ENCODE measurements at regions not wholly inside any gene's neighbourhood (a gene's known extent, or its start where the extent isn't known, plus 50 kb on each side); places are given as distances from the start of the nearest gene placed in this dataset.

GRCh38 chr16:9362604-9363003 is 271.2 kb downstream of the HAPSTR1 start:
- TF ChIP-seq, protein P1, sequence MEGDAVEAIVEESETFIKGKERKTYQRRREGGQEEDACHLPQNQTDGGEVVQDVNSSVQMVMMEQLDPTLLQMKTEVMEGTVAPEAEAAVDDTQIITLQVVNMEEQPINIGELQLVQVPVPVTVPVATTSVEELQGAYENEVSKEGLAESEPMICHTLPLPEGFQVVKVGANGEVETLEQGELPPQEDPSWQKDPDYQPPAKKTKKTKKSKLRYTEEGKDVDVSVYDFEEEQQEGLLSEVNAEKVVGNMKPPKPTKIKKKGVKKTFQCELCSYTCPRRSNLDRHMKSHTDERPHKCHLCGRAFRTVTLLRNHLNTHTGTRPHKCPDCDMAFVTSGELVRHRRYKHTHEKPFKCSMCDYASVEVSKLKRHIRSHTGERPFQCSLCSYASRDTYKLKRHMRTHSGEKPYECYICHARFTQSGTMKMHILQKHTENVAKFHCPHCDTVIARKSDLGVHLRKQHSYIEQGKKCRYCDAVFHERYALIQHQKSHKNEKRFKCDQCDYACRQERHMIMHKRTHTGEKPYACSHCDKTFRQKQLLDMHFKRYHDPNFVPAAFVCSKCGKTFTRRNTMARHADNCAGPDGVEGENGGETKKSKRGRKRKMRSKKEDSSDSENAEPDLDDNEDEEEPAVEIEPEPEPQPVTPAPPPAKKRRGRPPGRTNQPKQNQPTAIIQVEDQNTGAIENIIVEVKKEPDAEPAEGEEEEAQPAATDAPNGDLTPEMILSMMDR (conservative IDR thresholded peaks at IDR 0.05): no peak
- no peak for TF ChIP-seq ZFX (IDR thresholded peaks at IDR 0.05)
- no peak overlapping the region for H3K27ac ChIP-seq

- TF ChIP-seq, protein P1 (conservative IDR thresholded peaks at IDR 0.05): no peak
- TF ChIP-seq ZFX (IDR thresholded peaks at IDR 0.05): no peak
- no peak overlapping the region for H3K27ac ChIP-seq
Measured at GRCh38 chr16:9363520-9363919, 272.1 kb downstream of the HAPSTR1 start.

DNA sequence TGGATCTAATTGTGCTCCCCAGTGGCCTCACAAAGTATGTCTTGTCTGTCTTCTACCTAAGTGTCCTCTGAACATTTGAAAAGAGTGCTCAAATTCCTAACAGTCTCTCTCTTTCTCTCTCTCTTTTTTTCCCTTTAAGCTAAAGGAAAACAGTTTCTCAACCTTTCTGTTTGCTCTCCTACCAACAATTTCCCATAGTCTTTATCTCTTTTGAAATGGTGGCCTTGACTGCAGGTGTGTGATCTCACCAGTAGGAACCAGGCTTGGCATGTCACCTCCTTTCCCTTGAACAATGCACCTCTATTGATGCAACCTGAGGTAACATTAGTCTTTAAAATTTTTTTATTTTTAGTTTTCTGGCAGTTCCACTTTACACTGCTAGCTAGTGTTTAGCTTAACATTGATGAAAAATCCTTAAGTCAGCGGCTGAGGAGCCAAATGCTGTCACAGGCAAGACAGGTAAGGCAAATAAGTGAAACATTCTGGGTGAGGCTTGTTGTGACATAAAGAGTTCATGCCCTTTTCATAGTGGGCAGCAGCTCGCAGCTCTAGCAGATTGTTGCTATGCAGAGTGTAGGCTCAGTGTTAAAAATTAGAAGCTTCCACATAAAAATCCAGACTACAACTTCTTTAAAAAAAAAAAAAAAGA is 273.4 kb downstream of the HAPSTR1 start:
- peak overlapping the region; percentile 64 for H3K27ac ChIP-seq
- no peak for TF ChIP-seq ZFX (IDR thresholded peaks at IDR 0.05)
- TF ChIP-seq, protein P1 (conservative IDR thresholded peaks at IDR 0.05): no peak; the same call in 1 of the 2 replicates

- TF ChIP-seq, protein P1 (conservative IDR thresholded peaks at IDR 0.05): no peak
- no peak for TF ChIP-seq ZFX (IDR thresholded peaks at IDR 0.05)
Measured at GRCh38 chr16:9365370-9365728, 273.9 kb downstream of the HAPSTR1 start.

DNA sequence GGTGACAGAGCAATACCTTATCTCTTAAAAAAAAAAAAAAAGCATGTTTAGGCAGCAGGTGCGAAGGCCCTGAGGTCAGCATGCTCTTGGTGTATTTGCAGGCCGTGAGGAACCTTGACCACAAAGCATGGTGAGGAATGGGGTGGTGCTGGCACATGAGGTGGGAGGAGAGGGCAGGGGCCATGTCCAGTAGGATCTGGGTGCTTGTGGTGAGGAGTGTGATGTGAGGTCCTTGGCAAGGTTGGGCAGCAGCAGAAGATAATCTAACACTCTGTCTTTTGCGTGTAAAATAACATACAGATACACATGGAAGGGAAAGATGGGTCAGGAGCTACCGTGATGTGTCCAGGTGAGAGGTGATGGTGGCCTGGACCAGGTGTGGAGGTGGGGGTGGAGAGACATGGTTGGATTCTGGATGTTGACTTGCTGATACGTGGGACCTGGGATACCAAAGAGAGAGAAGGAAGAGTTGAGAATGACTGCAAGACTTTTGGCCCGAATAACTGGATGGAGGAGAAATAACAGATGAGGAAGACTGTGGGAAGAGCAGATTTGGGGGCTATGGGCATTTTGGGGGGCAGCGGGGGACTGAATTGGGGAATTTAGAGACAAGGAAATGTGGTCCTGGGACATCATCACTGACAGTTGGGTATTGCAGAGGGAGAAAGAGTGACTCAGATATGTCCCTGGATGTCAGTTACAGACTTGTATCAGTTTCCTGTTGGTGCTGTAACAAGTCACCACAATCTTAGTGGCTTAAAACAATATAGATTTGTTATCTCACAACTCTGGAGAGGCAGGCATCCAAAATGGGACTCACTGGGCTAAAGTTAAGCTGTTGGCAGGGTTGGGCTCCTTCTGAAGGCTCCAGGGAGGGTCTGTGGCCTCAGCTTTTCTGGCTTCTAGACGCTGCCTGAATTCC is 274.9 kb downstream of the HAPSTR1 start:
- H3K27ac ChIP-seq: peak overlapping the region; percentile 64
- no peak for TF ChIP-seq ZFX (IDR thresholded peaks at IDR 0.05)
- TF ChIP-seq, protein P1 (conservative IDR thresholded peaks at IDR 0.05): no peak

More at GRCh38 chr16:9365370-9365728, 273.9 kb downstream of the HAPSTR1 start:
- H3K27ac ChIP-seq: peak overlapping the region; percentile 64

DNA sequence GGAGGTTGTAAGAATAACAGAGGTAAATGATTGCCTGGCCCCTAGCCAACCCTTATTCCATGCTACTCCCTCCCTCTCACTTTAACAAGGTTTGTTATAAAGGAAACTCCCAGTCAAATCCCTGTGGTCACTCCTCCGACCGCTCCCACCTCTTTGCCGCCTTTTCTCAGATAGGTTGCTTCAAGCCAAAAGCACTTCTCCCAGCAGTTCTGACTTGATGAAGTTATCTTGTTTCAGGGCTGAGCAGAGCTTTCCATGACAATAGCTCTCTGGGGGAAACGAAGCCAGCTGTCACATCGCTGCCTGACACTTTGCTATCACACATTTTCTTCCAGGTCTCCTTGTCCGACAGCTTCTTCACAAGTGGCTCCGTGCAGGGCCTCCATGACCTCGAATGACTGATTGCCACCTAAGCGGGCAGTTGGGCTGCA is 278.6 kb downstream of the HAPSTR1 start:
- H3K27ac ChIP-seq: no peak overlapping the region
- TF ChIP-seq, protein P1 (conservative IDR thresholded peaks at IDR 0.05): no peak
- no peak for TF ChIP-seq ZFX (IDR thresholded peaks at IDR 0.05)

Measured in C4-2B (cell line).